RWPE1 (cell line): ENCODE measurements at regions not wholly inside any gene's neighbourhood (a gene's known extent, or its start where the extent isn't known, plus 50 kb on each side); places are given as distances from the start of the nearest gene placed in this dataset.

Source experiments
- CTCF ChIA-PET: fragments of 350-600 bp; sonication (Branson Sonifier 250); formaldehyde crosslinking; extraction: SDS; loops from one replicate; lab custom pipeline; 2021; lab: Yijun Ruan, JAX
- POLR2A ChIA-PET: fragments of 400-600 bp; formaldehyde crosslinking; extraction: SDS; loops from one replicate; lab custom pipeline; 2020; ENCODE audit warnings: antibody characterized with exemption; ENCODE audit not compliant: low non-redundant PET; lab: Yijun Ruan, JAX
- DNase-seq: peaks from one replicate; pipeline ENCODE4 v3.0.0; 2012; ENCODE audit warnings: low spot score
- H3K27ac ChIP-seq: fragments of 450-650 bp; 2 replicates; pipeline ENCODE4 v1.5.1; 2017
- CTCF ChIP-seq: fragments of 450-650 bp; conservative IDR thresholded peaks from 2 replicates; pipeline ENCODE4 v1.5.1; 2017; ENCODE audit warnings: low read depth, mild to moderate bottlenecking

- no peak for DNase-seq
- CTCF ChIA-PET, result interaction anchor here (0.7 kb wide), 1 partner anchor 194 kb away, joined by 6 read pairs; no protein-coding TSS in a partner anchor
- POLR2A ChIA-PET, result no interaction called here
- no peak for TF ChIP-seq CTCF
- H3K27ac ChIP-seq, result no peak overlapping the region
These were observed 697.3 kb downstream of the TLR4 start for GRCh38 chr9:118401546-118401945.

GRCh38 chr9:118414676-118415075 is 710.5 kb downstream of the TLR4 start:
- CTCF ChIA-PET, result interaction anchor here (0.6 kb wide), 1 partner anchor 16 kb away, joined by 5 read pairs; no protein-coding TSS in a partner anchor
- POLR2A ChIA-PET, result no interaction called here
- DNase-seq, result no peak
- H3K27ac ChIP-seq, result no peak overlapping the region
- no peak for TF ChIP-seq CTCF

- TF ChIP-seq CTCF, result no peak
- CTCF ChIA-PET, result no interaction called here
- POLR2A ChIA-PET, result no interaction called here
- DNase-seq, result peak; percentile 59
- no peak overlapping the region for H3K27ac ChIP-seq
These were observed 714.8 kb downstream of the TLR4 start for GRCh38 chr9:118418887-118419565.

- POLR2A ChIA-PET, result no interaction called here
- no peak for TF ChIP-seq CTCF
- CTCF ChIA-PET, result no interaction called here
- H3K27ac ChIP-seq, result no peak overlapping the region
- no peak for DNase-seq
These were observed 715.5 kb downstream of the TLR4 start for GRCh38 chr9:118419676-118420075.

DNA sequence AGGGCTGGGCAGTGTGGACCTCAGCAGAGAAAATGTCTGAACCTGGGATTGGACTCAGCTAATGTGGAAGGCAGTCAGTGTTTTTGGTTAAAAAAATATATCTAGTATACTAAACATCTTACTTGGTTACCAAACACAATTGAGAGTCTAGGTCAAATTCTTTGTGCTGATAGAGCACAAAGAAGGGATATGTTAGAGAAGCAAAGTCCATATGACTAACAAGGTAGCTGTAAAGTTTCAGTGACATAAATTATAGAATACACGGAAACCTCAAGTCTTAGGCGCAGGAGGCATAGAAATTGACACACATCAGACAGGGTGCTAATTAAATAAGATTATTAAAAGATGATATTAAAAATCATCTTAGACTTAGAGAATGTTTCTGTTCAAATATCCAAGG is 718.3 kb downstream of the TLR4 start:
- ChIA-PET POLR2A (no interaction called here), CTCF (no interaction called here)
- TF ChIP-seq CTCF, result no peak
- no peak overlapping the region for H3K27ac ChIP-seq
- no peak for DNase-seq

DNA sequence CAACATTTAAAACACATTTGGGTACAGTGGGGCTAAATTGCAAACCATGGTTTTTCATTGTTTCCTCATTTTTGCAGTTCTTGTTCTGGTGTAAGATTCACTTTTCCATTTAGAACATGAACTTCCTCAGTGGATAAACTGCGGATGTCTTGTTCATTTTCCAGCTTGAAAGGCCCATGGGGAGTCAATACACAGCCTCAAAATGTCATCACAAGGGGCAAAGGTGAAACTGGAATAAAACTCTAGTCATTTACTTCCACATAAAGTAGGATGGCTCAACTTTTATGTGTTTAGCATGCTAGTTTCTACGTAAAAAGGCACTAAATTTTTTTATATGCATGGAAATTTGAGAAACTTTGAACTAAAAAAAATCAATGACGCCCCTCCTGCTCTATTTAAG is 718.8 kb downstream of the TLR4 start:
- ChIA-PET POLR2A (no interaction called here), CTCF (no interaction called here)
- no peak for TF ChIP-seq CTCF
- DNase-seq, result no peak
- H3K27ac ChIP-seq, result no peak overlapping the region
